ENCODE measurements at regions not wholly inside any gene's neighbourhood (a gene's known extent, or its start where the extent isn't known, plus 50 kb on each side); places are given as distances from the start of the nearest gene placed in this dataset.

DNA sequence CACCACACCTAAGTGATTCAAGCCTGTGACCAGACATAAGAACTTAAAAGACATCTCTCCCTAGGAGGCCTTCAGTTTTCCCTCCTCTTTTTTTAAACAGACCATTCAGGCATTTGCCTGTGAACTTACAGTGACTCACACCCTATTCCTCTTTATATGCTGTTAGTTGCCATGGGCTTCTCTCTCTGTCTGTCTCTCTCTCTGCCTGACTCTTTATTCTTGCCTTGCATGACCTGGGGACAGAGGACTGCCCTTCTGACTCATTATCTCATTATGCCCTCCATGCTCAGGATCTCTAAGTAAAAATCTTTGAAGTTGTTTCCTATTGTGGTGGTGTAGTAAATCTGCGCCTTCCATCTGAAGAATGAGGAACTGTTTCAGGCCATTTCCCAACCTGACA is 442.2 kb upstream of the MAN1A1 start:
- H3K27me3 ChIP-seq (ENCODE audit: control insufficient read depth, insufficient read depth, low read length): no peaks in the 10 kb centered on the region
- no peak for TF ChIP-seq CTCF (IDR thresholded peaks at IDR 0.05; ENCODE audit: insufficient read depth, low read depth, low read length)
- ChIA-PET POLR2A (no interaction called here), CTCF (no interaction called here)
- no peak overlapping the region for H3K4me3 ChIP-seq (ENCODE audit: low read depth, low read length)
- no peaks in the 10 kb centered on the region for H3K36me3 ChIP-seq (ENCODE audit: control insufficient read depth, insufficient read depth, low read length)
- no peak for DNase-seq (ENCODE audit: low read depth)

GRCh38 chr6:119781365-119781764 is 431.8 kb upstream of the MAN1A1 start:
- no peak for TF ChIP-seq CTCF (IDR thresholded peaks at IDR 0.05; ENCODE audit: insufficient read depth, low read depth, low read length)
- CTCF ChIA-PET: no interaction called here

GRCh38 chr6:119768201-119768600 is 418.6 kb upstream of the MAN1A1 start:
- ChIA-PET POLR2A (no interaction called here), CTCF (no interaction called here)
- DNase-seq (ENCODE audit: low read depth): no peak
- no peaks in the 10 kb centered on the region for H3K27me3 ChIP-seq (ENCODE audit: control insufficient read depth, insufficient read depth, low read length)
- TF ChIP-seq CTCF (IDR thresholded peaks at IDR 0.05; ENCODE audit: insufficient read depth, low read depth, low read length): no peak
- H3K36me3 ChIP-seq (ENCODE audit: control insufficient read depth, insufficient read depth, low read length): no peaks in the 10 kb centered on the region
- H3K4me3 ChIP-seq (ENCODE audit: low read depth, low read length): no peak overlapping the region

More at GRCh38 chr6:119781365-119781764, 431.8 kb upstream of the MAN1A1 start:
- Histone ChIP-seq H3K36me3 (ENCODE audit: control insufficient read depth, insufficient read depth, low read length) (no peaks in the 10 kb centered on the region), H3K27me3 (ENCODE audit: control insufficient read depth, insufficient read depth, low read length) (no peaks in the 10 kb centered on the region), H3K4me3 (ENCODE audit: low read depth, low read length) (no peak overlapping the region)
- POLR2A ChIA-PET: no interaction called here
- no peak for DNase-seq (ENCODE audit: low read depth)

- ChIA-PET POLR2A (no interaction called here), CTCF (no interaction called here)
- Histone ChIP-seq H3K36me3 (ENCODE audit: control insufficient read depth, insufficient read depth, low read length) (no peaks in the 10 kb centered on the region), H3K27me3 (ENCODE audit: control insufficient read depth, insufficient read depth, low read length) (no peaks in the 10 kb centered on the region), H3K4me3 (ENCODE audit: low read depth, low read length) (no peak overlapping the region)
- DNase-seq (ENCODE audit: low read depth): no peak
- no peak for TF ChIP-seq CTCF (IDR thresholded peaks at IDR 0.05; ENCODE audit: insufficient read depth, low read depth, low read length)
Measured at GRCh38 chr6:119764927-119765681, 415.5 kb upstream of the MAN1A1 start.

GRCh38 chr6:119760046-119760445 is 410.5 kb upstream of the MAN1A1 start:
- no peak for DNase-seq (ENCODE audit: low read depth)
- no peak overlapping the region for H3K4me3 ChIP-seq (ENCODE audit: low read depth, low read length)
- ChIA-PET POLR2A (no interaction called here), CTCF (no interaction called here)
- no peak for TF ChIP-seq CTCF (IDR thresholded peaks at IDR 0.05; ENCODE audit: insufficient read depth, low read depth, low read length)
- H3K36me3 ChIP-seq (ENCODE audit: control insufficient read depth, insufficient read depth, low read length): no peaks in the 10 kb centered on the region
- H3K27me3 ChIP-seq (ENCODE audit: control insufficient read depth, insufficient read depth, low read length): no peaks in the 10 kb centered on the region
